22Rv1 (cell line): ENCODE measurements at regions not wholly inside any gene's neighbourhood (a gene's known extent, or its start where the extent isn't known, plus 50 kb on each side); places are given as distances from the start of the nearest gene placed in this dataset.

Experiments
- H3K27ac ChIP-seq: fragments of 450-650 bp; 2 replicates; pipeline ENCODE4 v1.5.1; 2017
- CTCF ChIP-seq: fragments of 450-650 bp; IDR thresholded peaks from 2 replicates; pipeline ENCODE4 v1.5.1; 2017; ENCODE audit warnings: mild to moderate bottlenecking
- ZFX ChIP-seq: fragments of 450-650 bp; IDR thresholded peaks from 2 replicates; pipeline ENCODE4 v1.6.1; 2017; ENCODE audit warnings: antibody characterized with exemption, borderline replicate concordance

- H3K27ac ChIP-seq = no peak overlapping the region
- TF ChIP-seq ZFX (no peak), CTCF (no peak)
These were observed 244.4 kb upstream of the PPP2R2D start for GRCh38 chr10:131656431-131656841.

DNA sequence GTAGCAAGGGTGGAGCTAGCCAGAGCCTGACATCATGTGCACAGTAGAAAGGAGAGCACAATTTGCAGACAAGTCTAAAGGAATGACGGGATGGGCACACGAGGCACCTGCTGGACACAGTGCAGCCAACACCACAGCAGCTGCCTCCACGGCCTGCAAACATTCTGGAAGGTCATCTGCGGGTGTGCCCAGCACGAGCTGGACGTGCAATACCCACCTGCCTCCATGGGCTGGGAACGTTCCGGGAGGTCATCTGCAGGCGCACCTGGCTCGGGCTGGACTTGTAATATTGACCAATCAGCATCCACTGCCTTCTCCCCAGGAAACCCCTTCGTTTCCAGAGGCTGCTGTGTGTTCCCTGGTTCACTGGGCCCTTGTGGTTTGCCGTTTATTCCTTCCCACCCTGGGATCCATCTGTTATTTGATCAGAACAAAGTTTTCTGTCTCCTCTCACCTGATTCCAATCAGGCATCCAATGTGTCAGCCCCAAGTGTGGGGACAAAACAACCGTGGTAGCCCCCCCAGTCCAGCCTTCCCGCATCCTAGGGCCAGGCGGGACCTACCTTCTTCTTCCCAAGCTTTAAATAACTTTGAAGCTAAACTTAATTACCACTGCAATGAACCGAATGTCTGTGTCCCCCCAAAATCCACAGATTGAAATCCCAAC is 243.4 kb upstream of the PPP2R2D start:
- TF ChIP-seq CTCF = no peak
- TF ChIP-seq ZFX = no peak
- H3K27ac ChIP-seq = no peak overlapping the region

DNA sequence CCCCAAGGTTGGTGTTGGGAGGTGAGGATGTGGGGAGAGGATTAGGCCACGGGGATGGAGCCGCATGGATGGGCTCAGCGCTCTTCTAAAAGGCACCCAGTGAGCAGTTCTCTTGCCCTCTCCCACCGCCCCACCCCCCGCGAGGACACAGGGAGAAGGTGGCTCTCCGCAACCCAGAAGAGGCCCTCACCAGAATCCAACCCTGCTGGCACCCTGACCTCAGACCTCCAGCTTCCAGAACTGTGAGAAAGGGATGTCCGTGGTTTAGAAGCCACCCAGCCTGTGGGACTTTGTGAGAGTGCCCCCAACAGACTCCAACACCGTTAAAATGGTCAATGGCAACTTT is 242.8 kb upstream of the PPP2R2D start:
- TF ChIP-seq ZFX = no peak
- no peak for TF ChIP-seq CTCF
- H3K27ac ChIP-seq = no peak overlapping the region

DNA sequence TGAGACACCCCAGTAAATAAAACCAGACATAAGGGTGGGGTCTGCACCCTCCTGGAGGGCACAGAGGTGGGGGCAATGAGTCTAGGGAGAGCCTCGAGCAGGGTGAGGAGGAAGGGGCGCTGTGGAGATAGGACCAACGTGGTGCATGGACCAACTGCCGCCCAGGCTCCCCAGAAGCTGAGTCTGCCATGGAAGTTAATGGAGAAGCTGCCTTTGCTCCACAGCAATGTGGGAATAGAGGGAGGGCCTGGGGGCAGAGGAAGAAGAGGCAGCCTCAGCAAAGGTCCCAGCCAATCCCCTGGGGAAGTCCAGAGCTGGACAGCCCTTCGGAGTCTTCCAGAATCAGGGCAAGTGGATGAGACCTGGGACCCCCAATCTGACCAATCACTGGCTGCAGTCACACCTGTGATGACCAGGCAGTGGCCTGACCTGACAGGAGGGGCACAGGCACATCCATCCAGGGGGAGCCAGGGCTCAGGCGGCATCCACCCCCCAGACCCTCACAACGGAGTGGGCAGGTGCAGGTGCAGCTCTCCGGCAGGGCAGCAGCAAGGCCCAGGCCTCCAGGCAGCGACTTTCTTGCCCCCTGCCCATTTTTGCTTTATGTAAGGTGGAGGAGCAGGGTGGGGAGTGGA is 242.2 kb upstream of the PPP2R2D start:
- no peak overlapping the region for H3K27ac ChIP-seq
- TF ChIP-seq ZFX = no peak
- TF ChIP-seq CTCF = no peak

- no peak for TF ChIP-seq ZFX
- H3K27ac ChIP-seq = no peak overlapping the region
These were observed 240.4 kb upstream of the PPP2R2D start for GRCh38 chr10:131660427-131660826.

- no peak for TF ChIP-seq CTCF
- TF ChIP-seq ZFX = no peak
- no peak overlapping the region for H3K27ac ChIP-seq
These were observed 238.0 kb upstream of the PPP2R2D start for GRCh38 chr10:131662851-131663250.

GRCh38 chr10:131663351-131663750 is 237.5 kb upstream of the PPP2R2D start:
- H3K27ac ChIP-seq = no peak overlapping the region
- TF ChIP-seq ZFX = no peak
- no peak for TF ChIP-seq CTCF
